Astrocyte (in vitro differentiated cells and primary cell): ENCODE measurements at regions not wholly inside any gene's neighbourhood (a gene's known extent, or its start where the extent isn't known, plus 50 kb on each side); places are given as distances from the start of the nearest gene placed in this dataset.
A peak's percentile ranks its signal among the peaks of the same experiment; 100 is the strongest.

Source experiments
- DNase-seq: peaks from one replicate; pipeline ENCODE4 v3.0.0-alpha.2; 2010; ENCODE audit warnings: low read depth
- FAIRE-seq: peaks from 2 replicates; lab custom pipeline; 2011; peaks lifted over from hg19 to GRCh38; lab: Jason Lieb, UNC
- H2AFZ ChIP-seq: 2 replicates; pipeline ENCODE4 v1.6.0; 2012; ENCODE audit warnings: low read depth, low read length, inconsistent platforms
- H3K27ac ChIP-seq: 2 replicates; pipeline ENCODE4 v1.5.1; 2011; ENCODE audit warnings: low read depth, low read length, inconsistent platforms
- H3K27me3 ChIP-seq: 2 replicates; pipeline ENCODE4 v1.6.0; 2011; ENCODE audit warnings: low read length, inconsistent platforms; ENCODE audit not compliant: insufficient read depth
- H3K36me3 ChIP-seq: 2 replicates; pipeline ENCODE4 v1.5.1; 2011; ENCODE audit warnings: low read length, inconsistent platforms; ENCODE audit not compliant: insufficient read depth
- H3K4me1 ChIP-seq: 2 replicates; pipeline ENCODE4 v1.5.1; 2011; ENCODE audit warnings: low read length, inconsistent platforms; ENCODE audit not compliant: insufficient read depth
- H3K4me2 ChIP-seq: 2 replicates; pipeline ENCODE4 v1.6.0; 2012; ENCODE audit warnings: low read length, inconsistent platforms
- H3K4me3 ChIP-seq: 2 replicates; pipeline ENCODE4 v1.5.1; 2011; ENCODE audit warnings: low read depth, mild to moderate bottlenecking, low read length, inconsistent platforms; ENCODE audit not compliant: insufficient read depth
- H3K79me2 ChIP-seq: 2 replicates; pipeline ENCODE4 v1.6.0; 2012; ENCODE audit warnings: mild to moderate bottlenecking, low read length, inconsistent platforms; ENCODE audit not compliant: insufficient read depth
- H3K9ac ChIP-seq: 2 replicates; pipeline ENCODE4 v1.6.0; 2012; ENCODE audit warnings: mild to moderate bottlenecking, low read length, inconsistent platforms
- H3K9me3 ChIP-seq: 2 replicates; pipeline ENCODE4 v1.5.1; 2012; ENCODE audit warnings: low read depth, mild to moderate bottlenecking, low read length, inconsistent platforms; ENCODE audit not compliant: insufficient read depth
- H4K20me1 ChIP-seq: 2 replicates; pipeline ENCODE4 v1.6.0; 2012; ENCODE audit warnings: low read length, inconsistent platforms; ENCODE audit not compliant: insufficient read depth
- H3K27ac Mint-ChIP-seq: one replicate; pipeline ENCODE4 v1.8.0; 2021; ENCODE audit warnings: mild to moderate bottlenecking, mixed read lengths; ENCODE audit not compliant: unreplicated experiment
- H3K27me3 Mint-ChIP-seq: one replicate; pipeline ENCODE4 v1.8.0; 2021; ENCODE audit warnings: low read depth, mixed read lengths; ENCODE audit not compliant: unreplicated experiment
- H3K36me3 Mint-ChIP-seq: one replicate; pipeline ENCODE4 v1.8.0; 2021; ENCODE audit warnings: low read depth, mixed read lengths; ENCODE audit not compliant: unreplicated experiment
- H3K4me1 Mint-ChIP-seq: one replicate; pipeline ENCODE4 v1.8.0; 2021; ENCODE audit warnings: low read depth, mixed read lengths; ENCODE audit not compliant: unreplicated experiment
- H3K4me3 Mint-ChIP-seq: one replicate; pipeline ENCODE4 v1.8.0; 2021; ENCODE audit warnings: mild to moderate bottlenecking, moderate library complexity, mixed read lengths; ENCODE audit not compliant: unreplicated experiment
- H3K9me3 Mint-ChIP-seq: one replicate; pipeline ENCODE4 v1.8.0; 2021; ENCODE audit warnings: mild to moderate bottlenecking, mixed read lengths; ENCODE audit not compliant: unreplicated experiment
- EZH2 ChIP-seq: IDR thresholded peaks from 2 replicates; pipeline ENCODE4 v1.6.1; 2012; ENCODE audit warnings: mild to moderate bottlenecking, low read length, inconsistent platforms; ENCODE audit not compliant: insufficient read depth
- TF ChIP-seq, protein P1 (sequence below): IDR thresholded peaks from 2 replicates; pipeline ENCODE4 v1.5.1; 2011; ENCODE audit warnings: low read depth, mild to moderate bottlenecking, inconsistent platforms, low read length, moderate library complexity; ENCODE audit not compliant: insufficient read depth

DNA sequence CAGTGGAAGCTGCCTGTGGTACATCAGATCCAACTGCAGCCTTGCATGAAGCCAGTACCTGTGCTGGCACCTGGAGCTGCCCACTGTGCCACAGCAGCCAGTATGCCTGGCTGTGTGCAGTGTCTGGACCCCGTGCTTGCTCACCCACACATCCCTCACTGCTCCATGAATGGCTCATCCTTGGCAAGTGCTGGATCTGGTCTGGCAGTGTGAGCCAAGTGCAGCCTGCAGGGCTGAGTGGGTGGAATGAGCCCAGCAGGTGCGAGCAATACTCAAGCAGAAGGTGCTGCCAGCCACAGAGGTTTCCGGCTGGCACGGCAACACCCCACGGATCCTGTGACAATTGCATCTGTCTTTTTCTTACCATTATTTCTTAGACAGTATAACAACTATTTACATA lies 488.2 kb upstream of the ROBO2 start:
- Histone ChIP-seq H3K9me3 (peaks cover 5% of the 10 kb centered on the region), H3K36me3 (no peaks in the 10 kb centered on the region), H2AFZ (no peak overlapping the region), H3K27ac (no peak overlapping the region), H3K9ac (no peak overlapping the region), H3K4me2 (no peak overlapping the region), H3K27me3 (no peaks in the 10 kb centered on the region), H4K20me1 (no peaks in the 10 kb centered on the region), H3K79me2 (no peaks in the 10 kb centered on the region), H3K4me3 (no peak overlapping the region), H3K4me1 (no peaks in the 10 kb centered on the region)
- Mint-ChIP-seq H3K9me3 (no peaks in the 10 kb centered on the region), H3K4me3 (no peak overlapping the region), H3K36me3 (peaks cover 3% of the 10 kb centered on the region), H3K27ac (no peak overlapping the region), H3K4me1 (no peaks in the 10 kb centered on the region), H3K27me3 (no peaks in the 10 kb centered on the region)
- TF ChIP-seq EZH2, result no peak
- TF ChIP-seq, protein P1, sequence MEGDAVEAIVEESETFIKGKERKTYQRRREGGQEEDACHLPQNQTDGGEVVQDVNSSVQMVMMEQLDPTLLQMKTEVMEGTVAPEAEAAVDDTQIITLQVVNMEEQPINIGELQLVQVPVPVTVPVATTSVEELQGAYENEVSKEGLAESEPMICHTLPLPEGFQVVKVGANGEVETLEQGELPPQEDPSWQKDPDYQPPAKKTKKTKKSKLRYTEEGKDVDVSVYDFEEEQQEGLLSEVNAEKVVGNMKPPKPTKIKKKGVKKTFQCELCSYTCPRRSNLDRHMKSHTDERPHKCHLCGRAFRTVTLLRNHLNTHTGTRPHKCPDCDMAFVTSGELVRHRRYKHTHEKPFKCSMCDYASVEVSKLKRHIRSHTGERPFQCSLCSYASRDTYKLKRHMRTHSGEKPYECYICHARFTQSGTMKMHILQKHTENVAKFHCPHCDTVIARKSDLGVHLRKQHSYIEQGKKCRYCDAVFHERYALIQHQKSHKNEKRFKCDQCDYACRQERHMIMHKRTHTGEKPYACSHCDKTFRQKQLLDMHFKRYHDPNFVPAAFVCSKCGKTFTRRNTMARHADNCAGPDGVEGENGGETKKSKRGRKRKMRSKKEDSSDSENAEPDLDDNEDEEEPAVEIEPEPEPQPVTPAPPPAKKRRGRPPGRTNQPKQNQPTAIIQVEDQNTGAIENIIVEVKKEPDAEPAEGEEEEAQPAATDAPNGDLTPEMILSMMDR, result no peak
- FAIRE-seq, result no peak
- DNase-seq, result no peak

DNA sequence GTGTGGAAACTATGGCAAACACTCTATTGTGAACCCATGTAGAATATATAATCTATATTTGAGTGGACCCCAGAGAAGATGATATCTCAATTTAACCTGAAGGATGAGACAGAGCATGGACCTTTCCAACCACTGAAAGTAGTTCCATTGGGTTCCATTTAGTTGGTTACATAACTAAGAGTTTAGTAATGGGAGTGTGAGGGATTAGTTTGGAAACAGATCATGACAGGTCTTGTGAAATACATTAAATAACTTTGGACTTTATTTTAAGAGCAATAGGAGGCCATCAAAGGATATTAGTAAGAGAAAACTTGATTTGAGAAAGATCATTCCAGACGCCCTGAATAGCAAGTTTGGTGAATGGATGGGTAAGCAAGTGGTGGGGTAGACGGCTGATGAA lies 487.2 kb upstream of the ROBO2 start:
- H3K4me3 Mint-ChIP-seq, result no peak overlapping the region
- H3K9me3 ChIP-seq, result peaks cover 5% of the 10 kb centered on the region
- H3K79me2 ChIP-seq, result no peaks in the 10 kb centered on the region
- no peaks in the 10 kb centered on the region for H3K36me3 ChIP-seq
- no peaks in the 10 kb centered on the region for H3K27me3 Mint-ChIP-seq
- no peak overlapping the region for H3K9ac ChIP-seq
- H3K27ac Mint-ChIP-seq, result no peak overlapping the region
- peaks cover 3% of the 10 kb centered on the region for H3K36me3 Mint-ChIP-seq
- H3K9me3 Mint-ChIP-seq, result no peaks in the 10 kb centered on the region
- no peak for TF ChIP-seq EZH2
- TF ChIP-seq, protein P1, result no peak
- H3K27ac ChIP-seq, result no peak overlapping the region
- H4K20me1 ChIP-seq, result no peaks in the 10 kb centered on the region
- no peak for FAIRE-seq
- H3K4me3 ChIP-seq, result no peak overlapping the region
- H2AFZ ChIP-seq, result no peak overlapping the region
- no peaks in the 10 kb centered on the region for H3K27me3 ChIP-seq
- no peak overlapping the region for H3K4me2 ChIP-seq
- no peaks in the 10 kb centered on the region for H3K4me1 Mint-ChIP-seq
- DNase-seq, result no peak
- no peaks in the 10 kb centered on the region for H3K4me1 ChIP-seq

DNA sequence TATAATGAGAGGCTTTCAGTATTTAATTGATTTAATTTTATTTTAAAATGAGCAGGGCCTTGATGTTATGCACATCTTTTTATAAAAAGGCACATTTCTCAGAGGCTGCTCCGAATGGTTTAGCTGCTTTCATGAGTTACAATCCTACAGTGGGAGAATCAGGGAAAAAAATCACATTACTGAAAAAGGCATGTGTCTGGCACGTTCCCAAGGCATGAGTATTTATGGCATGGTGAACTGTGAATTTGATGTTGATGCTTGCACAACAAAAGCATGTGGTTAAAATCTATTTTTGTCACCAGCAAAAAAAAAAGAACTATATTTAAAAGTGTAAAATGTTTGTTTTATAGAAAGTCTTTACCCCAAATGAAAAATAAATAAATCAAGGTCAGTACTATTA lies 485.2 kb upstream of the ROBO2 start:
- FAIRE-seq (no peak), DNase-seq (peak; percentile 6)
- peaks cover 5% of the 10 kb centered on the region for H3K9me3 ChIP-seq
- Mint-ChIP-seq H3K27ac (no peak overlapping the region), H3K36me3 (peaks cover 3% of the 10 kb centered on the region), H3K9me3 (no peaks in the 10 kb centered on the region), H3K27me3 (no peaks in the 10 kb centered on the region), H3K4me3 (no peak overlapping the region), H3K4me1 (no peaks in the 10 kb centered on the region)
- H4K20me1 ChIP-seq, result no peaks in the 10 kb centered on the region
- no peak for TF ChIP-seq EZH2
- TF ChIP-seq, protein P1, result no peak
- no peaks in the 10 kb centered on the region for H3K4me1 ChIP-seq
- no peak overlapping the region for H2AFZ ChIP-seq
- no peak overlapping the region for H3K9ac ChIP-seq
- no peak overlapping the region for H3K4me2 ChIP-seq
- no peaks in the 10 kb centered on the region for H3K79me2 ChIP-seq
- no peaks in the 10 kb centered on the region for H3K27me3 ChIP-seq
- H3K4me3 ChIP-seq, result no peak overlapping the region
- no peaks in the 10 kb centered on the region for H3K36me3 ChIP-seq
- no peak overlapping the region for H3K27ac ChIP-seq
